Neural progenitor cell (in vitro differentiated cells): ENCODE measurements at regions not wholly inside any gene's neighbourhood (a gene's known extent, or its start where the extent isn't known, plus 50 kb on each side); places are given as distances from the start of the nearest gene placed in this dataset.

ENCODE experiments used
- EZH2 ChIP-seq: fragments of 200-600 bp; sonication (generic); IDR thresholded peaks from 2 replicates; pipeline ENCODE4 v1.6.1; 2017; ENCODE audit warnings: antibody characterized with exemption, mild to moderate bottlenecking, moderate library complexity
- EZH2phosphoT487 ChIP-seq: fragments of 200-600 bp; sonication (generic); IDR thresholded peaks from 2 replicates; pipeline ENCODE4 v1.6.1; 2017; ENCODE audit warnings: antibody characterized with exemption
- TF ChIP-seq, protein P1 (sequence below): fragments of 200-600 bp; sonication (generic); IDR thresholded peaks from 2 replicates; pipeline ENCODE4 v1.5.1; 2017; ENCODE audit warnings: antibody characterized with exemption, mild to moderate bottlenecking

DNA sequence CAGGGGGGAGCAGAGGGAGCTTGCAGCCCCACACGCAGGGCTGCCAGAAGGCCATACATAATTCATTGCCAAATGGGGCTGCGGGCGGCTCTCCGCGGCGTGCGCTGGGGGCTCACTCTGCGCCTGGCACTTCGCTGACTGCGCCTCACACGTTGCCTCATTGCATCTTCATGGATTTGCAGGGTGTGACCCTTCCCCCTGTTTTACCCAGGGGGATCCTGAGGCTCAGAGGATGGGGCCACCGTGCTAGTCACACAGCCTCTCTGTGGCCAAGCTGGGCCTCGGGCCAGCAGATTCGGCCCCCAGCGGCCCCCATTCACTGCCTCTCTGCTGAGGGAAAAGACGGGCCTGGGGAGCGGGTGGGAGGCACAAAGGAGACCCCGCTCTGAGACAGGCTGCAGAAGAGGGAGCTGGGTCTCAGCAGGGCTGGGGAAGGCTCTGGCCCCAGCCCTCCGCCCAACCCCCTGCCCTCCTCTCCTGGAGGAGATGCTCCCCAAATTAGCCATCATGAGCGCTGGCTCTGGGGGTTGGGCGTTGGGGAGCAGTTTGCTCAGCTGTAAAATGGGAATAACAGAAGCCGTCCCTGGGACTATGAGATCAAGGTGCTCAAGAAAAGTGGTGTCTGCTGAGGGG is 115.5 kb downstream of the C9orf50 start:
- TF ChIP-seq EZH2 (no peak), EZH2phosphoT487 (no peak)
- TF ChIP-seq, protein P1, sequence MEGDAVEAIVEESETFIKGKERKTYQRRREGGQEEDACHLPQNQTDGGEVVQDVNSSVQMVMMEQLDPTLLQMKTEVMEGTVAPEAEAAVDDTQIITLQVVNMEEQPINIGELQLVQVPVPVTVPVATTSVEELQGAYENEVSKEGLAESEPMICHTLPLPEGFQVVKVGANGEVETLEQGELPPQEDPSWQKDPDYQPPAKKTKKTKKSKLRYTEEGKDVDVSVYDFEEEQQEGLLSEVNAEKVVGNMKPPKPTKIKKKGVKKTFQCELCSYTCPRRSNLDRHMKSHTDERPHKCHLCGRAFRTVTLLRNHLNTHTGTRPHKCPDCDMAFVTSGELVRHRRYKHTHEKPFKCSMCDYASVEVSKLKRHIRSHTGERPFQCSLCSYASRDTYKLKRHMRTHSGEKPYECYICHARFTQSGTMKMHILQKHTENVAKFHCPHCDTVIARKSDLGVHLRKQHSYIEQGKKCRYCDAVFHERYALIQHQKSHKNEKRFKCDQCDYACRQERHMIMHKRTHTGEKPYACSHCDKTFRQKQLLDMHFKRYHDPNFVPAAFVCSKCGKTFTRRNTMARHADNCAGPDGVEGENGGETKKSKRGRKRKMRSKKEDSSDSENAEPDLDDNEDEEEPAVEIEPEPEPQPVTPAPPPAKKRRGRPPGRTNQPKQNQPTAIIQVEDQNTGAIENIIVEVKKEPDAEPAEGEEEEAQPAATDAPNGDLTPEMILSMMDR = no peak
